ENCODE measurements at regions not wholly inside any gene's neighbourhood (a gene's known extent, or its start where the extent isn't known, plus 50 kb on each side); places are given as distances from the start of the nearest gene placed in this dataset.

GRCh38 chr5:2219149-2219776, 336.5 kb upstream of the IRX4 start:
- TF ChIP-seq TAF1 (IDR thresholded peaks at IDR 0.05; ENCODE audit: low read depth, low read length) (no peak), CTCF (IDR thresholded peaks at IDR 0.05; ENCODE audit: control extremely low read depth in 1 of 3, insufficient read depth in 1 of 3, low read depth in 1 of 3, low read length in 3 of 3) (no peak), NRF1 (IDR thresholded peaks at IDR 0.05; ENCODE audit: low read depth, low read length) (no peak)

Measured in H1 (cell line).